Lower leg skin (tissue), 3 donors: ENCODE measurements at regions not wholly inside any gene's neighbourhood (a gene's known extent, or its start where the extent isn't known, plus 50 kb on each side); places are given as distances from the start of the nearest gene placed in this dataset.

Source experiments
- CTCF ChIP-seq, 3 donors: fragments of 450-650 bp; IDR thresholded peaks; one replicate each; pipeline ENCODE4 v1.5.1; 2016; ENCODE audit warnings: antibody characterized with exemption in 3 of 3, mild to moderate bottlenecking in 3 of 3, moderate library complexity in 2 of 3
- POLR2A ChIP-seq, 2 donors: fragments of 450-650 bp; IDR thresholded peaks; one replicate each; pipeline ENCODE4 v1.6.1; 2016 to 2017; ENCODE audit warnings: antibody characterized with exemption in 2 of 2, mild to moderate bottlenecking in 1 of 2, moderate library complexity in 1 of 2

- TF ChIP-seq CTCF (IDR thresholded peaks at IDR 0.05) (no peak), POLR2A (IDR thresholded peaks at IDR 0.05) (no peak)
Measured at GRCh38 chr1:8090241-8090702, 64.2 kb upstream of the ERRFI1 start.
